CD4-positive, alpha-beta T cell treated with Interferon alpha-2 for 1 hour (primary cell): ENCODE measurements at regions not wholly inside any gene's neighbourhood (a gene's known extent, or its start where the extent isn't known, plus 50 kb on each side); places are given as distances from the start of the nearest gene placed in this dataset.

Experiments used
- DNase-seq, 2 donors: peaks; one replicate each; pipeline ENCODE4 v3.0.0-alpha.2; 2020 to 2022

GRCh38 chr6:113394216-113394615 lies 462.9 kb upstream of the MARCKS start:
- no peak for DNase-seq

GRCh38 chr6:113394729-113395128 lies 462.4 kb upstream of the MARCKS start:
- DNase-seq = no peak

- no peak for DNase-seq
Measured at GRCh38 chr6:113396730-113397129, 460.4 kb upstream of the MARCKS start.

GRCh38 chr6:113397236-113397635 lies 459.9 kb upstream of the MARCKS start:
- no peak for DNase-seq

- DNase-seq = no peak
Measured at GRCh38 chr6:113401231-113401630, 455.9 kb upstream of the MARCKS start.

GRCh38 chr6:113402544-113402943 lies 454.6 kb upstream of the MARCKS start:
- DNase-seq = no peak

- DNase-seq = no peak
Measured at GRCh38 chr6:113403966-113404595, 453.1 kb upstream of the MARCKS start.

- DNase-seq = no peak
Measured at GRCh38 chr6:113405326-113406047, 451.7 kb upstream of the MARCKS start.

- DNase-seq = no peak
Measured at GRCh38 chr6:113406048-113406695, 451.0 kb upstream of the MARCKS start.

- no peak for DNase-seq
Measured at GRCh38 chr6:113411011-113411410, 446.1 kb upstream of the MARCKS start.

- DNase-seq = no peak
Measured at GRCh38 chr6:113412589-113413357, 444.4 kb upstream of the MARCKS start.

GRCh38 chr6:113414511-113414910 lies 442.6 kb upstream of the MARCKS start:
- no peak for DNase-seq

- no peak for DNase-seq
Measured at GRCh38 chr6:113416170-113416569, 441.0 kb upstream of the MARCKS start.

- DNase-seq = no peak
Measured at GRCh38 chr6:113420290-113420689, 436.9 kb upstream of the MARCKS start.

GRCh38 chr6:113421997-113422396 lies 435.1 kb upstream of the MARCKS start:
- DNase-seq = no peak

GRCh38 chr6:113423956-113424355 lies 433.2 kb upstream of the MARCKS start:
- no peak for DNase-seq

GRCh38 chr6:113425977-113426660 lies 431.0 kb upstream of the MARCKS start:
- no peak for DNase-seq

GRCh38 chr6:113427617-113428016 lies 429.5 kb upstream of the MARCKS start:
- DNase-seq = no peak

GRCh38 chr6:113428702-113429101 lies 428.4 kb upstream of the MARCKS start:
- DNase-seq = no peak

GRCh38 chr6:113432521-113433334 lies 424.4 kb upstream of the MARCKS start:
- no peak for DNase-seq

GRCh38 chr6:113433335-113433991 lies 423.7 kb upstream of the MARCKS start:
- no peak for DNase-seq
